Glomerular visceral epithelial cell (primary cell): ENCODE measurements at regions not wholly inside any gene's neighbourhood (a gene's known extent, or its start where the extent isn't known, plus 50 kb on each side); places are given as distances from the start of the nearest gene placed in this dataset.
A peak's percentile ranks its signal among the peaks of the same experiment; 100 is the strongest.

Experiments
- DNase-seq: peaks from one replicate; pipeline ENCODE4 v3.0.0-alpha.2; 2016; ENCODE audit errors: extremely low spot score

DNA sequence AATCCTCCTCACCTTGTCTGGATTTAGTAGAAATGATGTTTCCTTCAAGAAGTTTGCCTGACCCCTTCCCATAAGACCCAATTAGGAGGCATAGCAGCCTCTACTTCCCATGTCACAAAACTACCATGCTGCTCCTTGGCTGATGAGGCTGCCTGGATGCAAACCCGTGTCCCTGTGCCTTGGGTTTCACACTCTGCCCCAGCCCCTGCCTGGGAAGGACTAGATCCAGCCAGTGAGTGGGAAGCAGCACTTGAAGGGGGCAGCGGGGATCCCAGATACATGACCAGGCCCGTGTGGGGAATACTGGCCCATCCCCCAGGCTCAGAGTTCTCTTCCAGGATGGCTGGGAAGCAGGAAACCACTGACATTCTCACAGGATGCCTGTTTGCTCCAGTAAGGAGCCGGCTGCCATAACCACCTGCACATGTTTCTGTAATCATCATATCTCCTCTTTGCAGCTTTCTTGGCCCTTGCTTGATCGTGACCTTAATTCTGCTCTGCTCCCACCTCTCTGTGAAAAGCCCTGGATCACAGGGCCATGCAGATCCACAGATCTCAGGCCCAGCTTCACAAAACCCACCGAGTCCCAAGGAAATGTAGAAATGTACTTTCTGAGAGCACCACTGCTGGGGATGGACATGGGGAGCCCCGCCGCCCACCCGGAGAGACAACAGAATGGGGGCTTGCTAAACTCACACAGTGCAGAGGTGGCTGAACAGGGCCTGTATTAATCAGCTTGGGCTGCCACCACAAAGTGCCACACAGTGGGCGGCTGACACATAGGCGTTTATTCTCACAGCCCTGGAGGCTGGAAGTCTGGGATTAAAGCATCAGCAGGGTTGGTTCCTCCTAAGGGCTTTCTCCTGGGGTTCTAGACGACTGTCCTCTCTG lies 287.8 kb upstream of the IGFBP3 start:
- DNase-seq: peak; percentile 13

DNA sequence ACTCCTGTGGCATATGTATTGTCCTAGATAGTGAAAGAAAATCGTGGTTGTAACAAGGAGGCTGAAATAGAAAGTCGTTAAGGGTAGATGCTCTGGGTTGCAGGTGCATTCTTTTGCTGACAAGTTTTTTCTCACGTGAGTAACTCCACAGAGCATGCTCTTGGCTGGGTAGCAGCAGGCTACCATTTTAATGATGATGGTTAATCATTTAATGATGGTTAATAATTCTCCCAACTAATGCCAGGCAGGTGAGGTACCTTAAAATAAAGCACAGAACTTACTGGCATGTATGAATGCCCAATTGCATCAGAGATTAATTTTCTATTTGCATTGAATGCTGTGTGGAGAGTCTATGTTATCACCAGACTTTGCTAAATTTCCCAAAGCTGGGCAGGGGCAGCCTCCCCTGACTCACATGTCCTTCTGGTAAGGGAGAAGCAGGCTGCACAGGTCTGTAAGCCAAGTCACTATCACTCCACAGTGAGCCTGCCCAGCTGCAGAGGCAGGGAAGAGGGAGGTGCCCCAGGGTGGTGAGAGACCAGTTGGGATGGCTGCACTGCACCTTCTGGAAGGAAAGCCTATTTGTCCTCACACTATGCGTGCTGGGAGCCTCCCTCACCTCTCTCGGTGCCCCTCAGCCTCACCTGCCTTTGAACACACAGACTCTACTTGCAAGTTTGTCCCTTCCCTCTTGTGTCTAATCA lies 287.0 kb upstream of the IGFBP3 start:
- peak; percentile 27 for DNase-seq

DNA sequence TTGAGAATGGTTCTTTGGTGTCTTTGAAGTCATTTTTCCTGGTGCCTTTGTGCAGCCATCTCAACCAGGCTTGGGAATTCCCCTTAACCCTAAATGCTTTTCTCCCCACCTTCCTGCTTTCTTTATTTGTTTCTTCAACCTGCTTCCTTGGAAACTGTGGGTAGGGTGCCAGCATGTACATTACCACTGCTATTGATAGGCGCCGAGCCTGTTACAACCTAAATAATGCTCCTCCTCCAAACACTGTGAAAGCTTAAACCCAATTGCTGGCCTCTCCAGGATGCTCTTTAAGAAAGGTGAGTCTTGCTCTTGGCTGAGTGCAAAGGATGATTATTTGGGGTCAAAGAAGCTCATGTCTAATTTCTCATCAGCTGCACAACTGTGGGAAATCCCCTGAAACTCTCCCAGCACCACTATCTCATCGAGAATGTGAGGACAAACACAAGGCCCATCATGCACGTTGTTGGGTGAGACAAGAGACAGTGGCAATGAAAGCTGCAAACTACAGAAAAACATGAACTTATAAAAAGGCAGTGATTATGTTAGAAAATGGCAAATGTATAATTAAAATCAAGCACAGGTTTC lies 285.5 kb upstream of the IGFBP3 start:
- peak; percentile 54 for DNase-seq

DNA sequence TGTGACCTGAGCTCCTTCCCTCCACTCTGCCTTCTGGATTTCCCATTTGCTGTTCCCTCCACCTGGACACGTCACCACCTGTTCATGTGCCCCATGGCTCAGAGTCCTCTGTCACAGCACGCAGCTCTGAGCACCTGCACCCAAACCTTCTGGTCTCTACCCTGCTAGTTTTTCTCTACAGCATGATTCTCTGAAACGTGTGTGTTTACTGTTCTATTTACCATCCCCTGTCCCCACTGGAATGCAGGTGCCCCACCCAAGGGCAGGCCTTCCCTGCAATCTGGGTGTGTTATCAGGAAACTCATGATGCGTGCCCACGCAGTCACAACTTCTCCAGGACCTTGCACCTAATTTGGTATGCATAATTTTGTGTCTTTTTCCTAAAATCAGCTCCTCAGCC lies 284.4 kb upstream of the IGFBP3 start:
- no peak for DNase-seq

DNA sequence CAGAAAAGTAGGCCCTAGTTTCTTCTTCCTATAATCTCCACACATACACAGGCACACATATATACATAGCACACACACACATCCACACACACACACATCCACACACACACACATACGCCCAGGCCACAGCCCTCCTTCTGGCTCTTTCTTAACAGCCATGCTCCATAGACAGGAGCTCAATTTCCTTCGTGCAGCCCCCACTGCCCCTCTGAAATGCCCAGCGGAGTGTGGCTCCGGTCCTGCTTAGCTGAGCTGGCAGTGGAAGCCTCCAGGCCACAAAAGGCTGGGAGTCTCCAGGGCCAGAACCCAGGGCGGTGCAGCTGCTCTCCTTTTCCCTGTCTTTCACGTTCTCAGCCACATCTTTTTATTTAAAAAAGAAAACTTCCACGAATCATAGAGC lies 282.9 kb upstream of the IGFBP3 start:
- no peak for DNase-seq

DNA sequence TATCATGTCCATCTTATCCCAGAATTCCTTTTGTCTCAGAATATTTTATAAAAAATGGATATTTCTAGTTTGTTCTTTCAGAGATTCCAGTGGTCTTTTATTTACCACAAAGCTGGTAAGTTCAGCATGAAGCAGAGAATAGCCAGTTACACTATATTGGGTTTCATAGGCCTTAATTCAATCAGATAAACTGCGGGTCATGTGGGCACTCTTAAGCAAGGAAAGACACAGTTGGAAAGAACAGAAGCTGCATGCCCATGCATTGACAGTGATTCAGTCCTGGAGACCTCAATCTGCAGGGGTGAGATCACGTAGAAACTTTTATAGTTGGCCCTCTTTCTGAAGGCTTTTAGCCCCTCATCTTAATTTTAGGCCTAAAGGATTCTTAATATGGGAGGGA lies 281.3 kb upstream of the IGFBP3 start:
- DNase-seq: no peak

DNA sequence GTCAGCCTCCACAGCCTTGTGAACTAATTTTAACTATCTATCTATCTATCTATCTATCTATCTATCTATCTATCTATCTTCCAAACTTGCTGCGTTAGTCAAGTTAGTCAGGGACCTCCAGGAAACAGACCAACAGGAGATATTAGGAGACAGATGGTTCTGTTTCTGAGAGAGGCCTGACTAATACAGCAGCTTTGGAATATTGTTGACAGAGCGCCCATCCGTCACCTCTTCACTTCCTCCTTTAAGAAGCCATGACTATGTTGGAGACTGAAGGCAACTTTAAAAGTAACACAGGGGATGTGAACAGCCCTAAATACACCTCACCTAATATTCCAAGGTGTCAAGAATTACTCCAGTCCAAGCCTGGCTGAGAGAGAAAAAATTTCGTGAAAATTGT lies 280.9 kb upstream of the IGFBP3 start:
- peak; percentile 42 for DNase-seq

DNA sequence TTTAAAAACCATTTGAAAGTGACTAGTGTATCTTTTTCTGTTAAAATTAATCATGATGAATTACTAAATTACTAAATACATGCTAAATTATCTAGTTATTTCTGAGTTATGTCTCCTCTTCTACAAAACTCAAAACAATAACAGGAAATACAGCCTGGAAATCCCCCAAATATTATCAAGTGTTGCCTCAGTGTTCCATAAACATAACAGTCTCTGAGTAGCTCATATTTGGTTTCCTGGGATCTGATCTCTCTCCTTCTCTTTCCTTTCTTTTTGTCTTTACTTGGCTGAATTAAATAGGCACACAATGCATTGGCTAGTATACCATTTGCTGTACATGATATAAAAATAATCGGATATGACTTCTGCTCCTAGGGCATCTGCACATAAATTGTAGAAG lies 277.6 kb upstream of the IGFBP3 start:
- no peak for DNase-seq

DNA sequence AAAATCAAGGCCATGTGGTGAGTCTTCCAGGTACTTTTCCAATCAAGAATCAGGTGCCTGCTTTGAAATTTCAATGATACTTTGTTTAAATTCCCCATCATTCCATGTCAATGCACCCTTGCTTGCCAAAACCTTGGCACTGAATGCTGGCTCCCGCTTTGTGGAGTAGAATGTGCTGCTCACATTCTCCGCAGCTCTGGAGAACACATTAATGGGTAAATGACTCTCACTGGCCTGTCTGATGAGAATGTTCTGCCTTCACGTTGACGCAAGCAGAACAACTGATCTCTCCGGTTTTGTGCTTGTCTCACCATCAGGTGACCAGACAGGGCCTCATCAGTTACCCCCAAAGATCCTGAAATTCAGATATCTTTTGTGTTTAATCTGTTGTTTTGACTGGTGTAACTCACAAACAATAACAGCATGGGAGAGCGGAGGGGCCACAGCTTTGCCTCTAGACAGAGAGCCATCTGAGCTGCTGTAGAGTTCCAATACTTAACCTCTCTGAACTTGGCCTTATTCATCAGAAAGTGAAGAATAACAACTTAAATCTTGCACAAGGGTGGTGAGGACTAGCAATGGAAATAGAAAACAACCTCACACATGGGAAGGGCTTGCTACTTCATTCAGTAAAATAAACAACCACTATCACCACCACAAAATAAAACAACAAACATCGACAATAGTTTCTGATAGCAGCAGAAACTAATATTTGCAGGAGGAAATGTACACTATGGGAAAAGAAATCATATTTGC lies 276.9 kb upstream of the IGFBP3 start:
- no peak for DNase-seq

DNA sequence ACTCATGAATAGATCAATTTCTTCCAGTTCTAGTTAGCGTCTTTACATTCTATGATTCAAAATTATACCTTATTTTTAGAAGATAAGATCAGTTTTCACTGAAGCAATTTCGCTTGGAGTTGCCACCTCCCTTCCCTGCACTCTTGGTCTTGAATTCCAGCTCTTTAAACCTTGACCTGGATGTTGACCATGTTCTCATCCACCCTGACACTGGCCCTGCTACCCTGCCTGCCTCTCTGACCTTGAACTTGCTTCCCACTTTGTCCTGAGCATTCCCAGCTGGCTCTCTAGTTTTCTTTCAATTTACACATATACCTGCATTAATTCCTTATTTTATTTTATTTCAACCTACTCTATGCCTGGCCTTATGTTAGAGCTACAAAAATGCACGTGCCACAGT lies 274.9 kb upstream of the IGFBP3 start:
- no peak for DNase-seq

DNA sequence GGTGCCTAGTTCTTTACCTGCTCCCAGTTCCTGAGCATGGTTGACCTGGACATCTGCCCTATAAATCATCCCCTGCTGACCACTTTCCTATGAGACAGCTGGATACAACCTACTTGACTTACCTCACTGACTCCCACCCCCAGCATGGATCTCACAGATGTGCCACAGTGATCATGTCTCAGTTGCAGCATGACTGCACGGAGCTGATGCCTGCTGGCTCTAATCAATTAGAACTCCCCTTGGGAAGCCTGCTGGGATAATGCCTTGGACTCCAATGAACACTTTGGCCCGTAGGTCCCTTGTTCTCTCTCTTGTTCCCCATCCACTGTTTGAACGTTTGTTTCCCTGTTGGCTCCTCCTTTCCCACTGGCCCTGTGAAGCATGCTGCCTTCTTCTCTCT lies 271.2 kb upstream of the IGFBP3 start:
- peak; percentile 52 for DNase-seq

DNA sequence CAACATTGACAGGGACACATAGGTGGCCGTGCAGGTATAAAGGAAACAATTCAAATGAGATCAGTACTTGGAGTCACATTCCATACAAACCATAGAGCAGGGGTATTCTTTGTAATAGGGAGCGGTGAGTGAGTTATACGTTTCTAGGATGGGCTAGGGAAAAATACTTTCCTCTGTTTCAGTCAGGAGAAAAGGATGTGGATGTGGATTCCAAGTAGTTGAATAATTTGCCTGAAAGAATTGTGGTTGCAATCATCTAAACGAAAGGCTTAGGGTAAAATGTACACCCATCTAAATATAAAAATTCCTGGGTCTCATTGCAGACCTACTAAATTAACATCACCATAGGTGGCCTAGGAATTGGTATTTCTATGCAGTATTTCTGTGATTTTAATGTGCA lies 270.7 kb upstream of the IGFBP3 start:
- peak; percentile 66 for DNase-seq

DNA sequence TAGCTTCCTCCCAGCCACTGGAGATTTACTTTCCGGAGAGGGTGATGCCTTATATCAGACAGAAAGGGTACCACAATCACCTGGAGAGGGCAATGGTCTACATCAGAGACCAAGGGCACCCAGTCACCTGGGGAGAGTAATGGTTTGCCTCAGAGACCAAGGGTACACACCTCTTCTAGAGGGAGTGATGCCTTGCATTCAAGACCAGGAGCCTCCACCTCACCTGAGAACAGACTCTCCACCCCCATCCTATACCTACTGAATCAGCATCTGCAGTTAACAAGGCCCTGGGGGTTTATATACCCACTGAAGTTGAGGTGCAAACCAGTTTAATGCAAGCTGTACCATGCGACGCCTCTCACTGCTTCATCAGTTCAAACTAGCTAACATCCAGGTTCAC lies 270.2 kb upstream of the IGFBP3 start:
- no peak for DNase-seq

DNA sequence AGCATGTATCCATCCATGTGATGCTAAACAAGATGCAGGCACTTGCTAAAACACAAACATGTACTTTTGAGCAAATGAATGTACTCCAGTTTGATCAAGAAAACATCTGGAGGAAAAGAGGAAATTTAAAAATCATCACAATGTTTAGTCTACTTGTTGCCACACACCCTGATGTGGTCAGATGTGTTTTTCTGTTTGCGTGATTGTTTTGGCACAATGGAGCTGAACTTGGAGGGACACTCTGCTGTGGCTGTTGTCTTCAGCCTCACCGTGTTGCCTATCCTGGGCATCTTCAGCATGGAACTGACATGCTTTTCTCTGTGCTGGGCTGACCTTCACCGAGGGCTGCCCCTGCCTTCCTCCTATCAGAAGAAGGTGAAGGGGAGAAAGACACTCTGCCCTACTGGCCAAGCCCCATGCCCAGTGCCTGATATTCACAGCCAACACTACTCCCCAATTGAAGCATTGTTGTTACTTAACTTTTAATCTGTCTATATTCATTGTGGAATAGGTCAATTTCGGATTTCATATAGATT lies 268.3 kb upstream of the IGFBP3 start:
- no peak for DNase-seq

DNA sequence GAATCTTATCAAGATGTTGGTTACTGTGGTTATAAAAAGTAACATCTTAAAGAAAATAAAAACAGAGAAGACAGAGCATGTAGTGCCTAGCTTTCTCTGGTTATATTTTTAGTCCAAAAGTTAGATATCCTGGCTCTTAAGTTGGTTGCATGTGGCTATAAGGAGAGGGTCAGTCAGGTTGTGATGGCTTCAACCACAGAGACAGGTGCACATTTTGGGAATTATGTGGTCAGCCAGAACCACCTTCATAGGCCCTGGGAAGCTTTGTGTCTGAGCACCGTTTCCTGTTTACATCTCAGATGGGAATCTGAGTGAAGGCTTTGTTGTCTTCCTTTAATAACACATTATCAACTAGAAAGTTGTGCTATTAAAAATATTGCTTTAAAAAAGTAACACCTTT lies 265.1 kb upstream of the IGFBP3 start:
- DNase-seq: no peak

DNA sequence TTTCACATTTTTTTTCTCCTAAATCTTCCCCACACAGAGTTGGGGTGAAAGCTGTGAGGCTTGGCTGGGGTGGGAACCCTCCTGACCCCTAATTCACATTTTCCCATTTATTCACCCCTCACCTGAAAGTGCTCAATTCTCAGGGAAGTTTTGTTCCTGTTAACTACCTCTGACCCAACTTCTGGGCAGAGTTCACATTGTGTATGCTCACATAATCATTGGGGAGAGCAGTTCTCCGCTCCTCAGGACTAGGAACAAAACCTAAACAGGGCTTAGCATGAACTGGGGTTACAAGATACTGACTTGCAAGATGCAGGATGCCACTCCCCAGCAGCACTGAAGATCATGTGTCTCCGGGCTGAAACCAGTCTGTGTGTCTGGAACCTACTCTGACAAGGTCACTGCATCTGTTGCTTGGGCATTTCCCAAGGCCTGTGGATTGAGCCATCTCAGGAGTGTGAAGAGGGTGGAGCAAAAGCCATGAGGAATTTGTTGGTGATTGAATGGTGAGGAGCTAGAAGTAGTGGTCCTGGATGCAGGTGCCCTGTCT lies 258.1 kb upstream of the IGFBP3 start:
- DNase-seq: peak; percentile 24

DNA sequence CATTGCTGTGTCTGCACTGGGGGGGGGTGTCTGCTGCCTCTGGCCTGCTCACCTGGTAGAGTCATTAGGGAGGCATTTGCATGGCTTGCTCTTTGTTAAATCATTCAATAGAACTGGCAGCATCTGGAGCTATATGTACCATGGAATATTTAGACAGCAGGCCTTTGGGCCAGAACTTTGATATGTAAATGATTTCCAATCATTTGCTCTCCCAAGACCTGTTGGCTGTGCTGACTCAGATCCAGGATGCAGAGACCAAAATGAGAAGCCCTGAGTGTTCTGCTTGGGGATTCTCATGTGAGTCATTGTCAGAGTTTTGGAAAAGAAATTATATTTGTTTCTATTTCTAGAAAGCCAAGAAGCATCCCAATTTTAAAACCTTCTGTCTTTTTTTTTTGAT lies 257.6 kb upstream of the IGFBP3 start:
- DNase-seq: peak; percentile 65

DNA sequence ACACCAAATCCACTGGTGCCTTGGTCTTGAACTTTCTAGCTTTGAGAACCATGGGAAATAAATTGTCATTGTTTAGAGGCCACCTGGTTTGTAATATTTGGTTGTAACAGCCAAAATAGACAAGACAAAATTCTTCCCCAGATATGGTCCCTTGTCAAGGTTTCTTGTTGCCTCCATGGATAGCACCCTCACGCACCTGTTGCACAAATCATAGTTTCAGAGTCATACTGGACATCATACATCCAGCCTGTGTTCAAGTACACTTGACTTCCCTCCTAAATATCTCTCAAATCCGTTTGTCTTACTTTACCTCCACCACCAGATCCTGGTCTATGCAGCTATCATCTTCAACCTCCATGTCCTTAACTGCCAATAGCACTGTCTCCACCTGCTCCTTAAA lies 256.7 kb upstream of the IGFBP3 start:
- DNase-seq: no peak

DNA sequence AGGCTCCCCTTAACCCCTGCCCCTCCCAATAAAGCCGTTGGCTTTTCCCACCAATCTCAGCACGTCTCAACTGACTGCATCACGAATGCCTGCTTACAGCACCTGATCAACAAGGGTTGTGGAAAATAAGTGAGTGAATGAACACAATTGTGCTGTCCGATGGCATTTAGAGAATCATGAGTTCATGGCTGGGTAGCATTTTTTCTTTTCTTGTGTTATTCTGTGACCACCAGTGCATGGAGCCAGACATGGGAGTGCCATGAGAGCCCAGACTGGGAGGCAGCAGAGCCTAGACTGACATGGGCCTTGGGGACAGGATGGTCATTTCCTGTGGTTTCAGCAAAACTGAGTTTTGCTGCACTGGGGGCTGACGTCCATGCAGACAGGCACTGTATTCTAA lies 254.1 kb upstream of the IGFBP3 start:
- peak; percentile 56 for DNase-seq

DNA sequence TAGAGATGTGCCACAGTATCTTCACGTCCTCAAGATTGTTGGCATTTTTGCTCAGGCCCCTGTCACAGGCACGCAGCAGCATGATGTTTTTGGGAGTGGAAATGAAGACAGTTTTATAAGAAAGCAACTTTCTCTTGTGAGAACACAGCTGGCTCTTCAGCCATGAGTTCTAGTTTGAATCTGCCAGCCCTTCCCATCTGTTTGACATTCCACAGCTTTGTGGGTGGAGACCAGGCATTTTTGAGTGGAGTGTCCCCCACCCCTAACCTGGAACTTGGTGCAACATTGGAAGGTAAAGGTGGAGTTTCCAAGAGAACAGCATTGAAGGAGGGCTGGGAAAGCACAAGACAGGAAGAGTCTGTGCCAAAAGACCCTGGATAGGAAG lies 253.1 kb upstream of the IGFBP3 start:
- no peak for DNase-seq

DNA sequence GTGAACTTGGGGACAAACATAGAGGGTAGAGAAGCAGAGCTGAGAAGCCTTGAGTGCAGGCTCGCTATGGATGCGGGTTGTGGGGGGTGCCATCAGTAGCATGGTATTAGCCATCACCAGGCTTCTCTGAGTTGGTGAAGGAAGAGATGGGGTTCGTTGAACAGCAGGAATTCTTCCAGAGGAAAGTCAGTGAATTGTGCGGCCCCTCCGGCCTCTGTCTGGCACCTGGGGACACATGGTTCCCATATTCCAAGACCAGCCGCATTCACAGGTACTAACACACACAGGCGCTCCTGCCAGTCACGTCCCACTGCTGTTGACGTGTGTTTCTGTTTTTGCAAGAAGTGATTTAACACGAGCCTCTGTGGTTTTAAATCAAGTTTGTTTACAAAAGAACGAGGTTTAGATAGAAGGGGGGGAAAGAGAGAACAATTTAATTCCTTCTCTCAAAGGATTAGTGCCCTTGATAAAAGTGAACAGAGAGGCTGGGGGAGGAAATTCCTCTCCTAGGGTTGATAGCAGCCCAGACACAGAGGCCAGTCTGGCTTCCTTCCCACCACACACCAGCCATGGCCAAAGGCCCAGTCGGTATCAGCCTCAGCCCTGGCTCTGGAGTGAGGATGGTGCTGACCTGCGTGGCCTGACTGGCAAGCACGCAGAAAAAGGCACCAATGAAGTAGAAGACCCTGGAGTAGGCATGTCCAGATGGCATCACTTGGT lies 252.6 kb upstream of the IGFBP3 start:
- peak; percentile 76 for DNase-seq
